ENCODE measurements at regions not wholly inside any gene's neighbourhood (a gene's known extent, or its start where the extent isn't known, plus 50 kb on each side); places are given as distances from the start of the nearest gene placed in this dataset.

GRCh38 chr10:64316416-64316815 lies 795.2 kb downstream of the REEP3 start:
- no peak for TF ChIP-seq CTCF (IDR thresholded peaks at IDR 0.05; ENCODE audit: insufficient read depth, low read depth, low read length)
- H3K4me3 ChIP-seq (ENCODE audit: low read depth, low read length), result no peak overlapping the region
- DNase-seq (ENCODE audit: low read depth), result no peak

GRCh38 chr10:64316833-64317232 lies 795.6 kb downstream of the REEP3 start:
- DNase-seq (ENCODE audit: low read depth), result no peak
- H3K4me3 ChIP-seq (ENCODE audit: low read depth, low read length), result no peak overlapping the region
- TF ChIP-seq CTCF (IDR thresholded peaks at IDR 0.05; ENCODE audit: insufficient read depth, low read depth, low read length), result no peak

GRCh38 chr10:64320448-64320847 lies 799.2 kb downstream of the REEP3 start:
- no peak for DNase-seq (ENCODE audit: low read depth)
- no peak for TF ChIP-seq CTCF (IDR thresholded peaks at IDR 0.05; ENCODE audit: insufficient read depth, low read depth, low read length)
- no peak overlapping the region for H3K4me3 ChIP-seq (ENCODE audit: low read depth, low read length)

GRCh38 chr10:64329510-64329909 lies 808.3 kb downstream of the REEP3 start:
- H3K4me3 ChIP-seq (ENCODE audit: low read depth, low read length), result no peak overlapping the region
- no peak for TF ChIP-seq CTCF (IDR thresholded peaks at IDR 0.05; ENCODE audit: insufficient read depth, low read depth, low read length)
- DNase-seq (ENCODE audit: low read depth), result no peak

GRCh38 chr10:64332551-64332950 lies 811.4 kb downstream of the REEP3 start:
- DNase-seq (ENCODE audit: low read depth), result no peak
- H3K4me3 ChIP-seq (ENCODE audit: low read depth, low read length), result no peak overlapping the region
- no peak for TF ChIP-seq CTCF (IDR thresholded peaks at IDR 0.05; ENCODE audit: insufficient read depth, low read depth, low read length)

- no peak for TF ChIP-seq CTCF (IDR thresholded peaks at IDR 0.05; ENCODE audit: insufficient read depth, low read depth, low read length)
- no peak overlapping the region for H3K4me3 ChIP-seq (ENCODE audit: low read depth, low read length)
- DNase-seq (ENCODE audit: low read depth), result no peak
These were observed 812.9 kb downstream of the REEP3 start for GRCh38 chr10:64334084-64334483.

- no peak overlapping the region for H3K4me3 ChIP-seq (ENCODE audit: low read depth, low read length)
- DNase-seq (ENCODE audit: low read depth), result no peak
- no peak for TF ChIP-seq CTCF (IDR thresholded peaks at IDR 0.05; ENCODE audit: insufficient read depth, low read depth, low read length)
These were observed 823.0 kb downstream of the REEP3 start for GRCh38 chr10:64344211-64344610.
